NAMALWA (cell line): ENCODE measurements at regions not wholly inside any gene's neighbourhood (a gene's known extent, or its start where the extent isn't known, plus 50 kb on each side); places are given as distances from the start of the nearest gene placed in this dataset.

ENCODE experiments used
- DNase-seq: peaks from one replicate; pipeline ENCODE4 v3.0.0-alpha.2; 2015; ENCODE audit warnings: low spot score

DNA sequence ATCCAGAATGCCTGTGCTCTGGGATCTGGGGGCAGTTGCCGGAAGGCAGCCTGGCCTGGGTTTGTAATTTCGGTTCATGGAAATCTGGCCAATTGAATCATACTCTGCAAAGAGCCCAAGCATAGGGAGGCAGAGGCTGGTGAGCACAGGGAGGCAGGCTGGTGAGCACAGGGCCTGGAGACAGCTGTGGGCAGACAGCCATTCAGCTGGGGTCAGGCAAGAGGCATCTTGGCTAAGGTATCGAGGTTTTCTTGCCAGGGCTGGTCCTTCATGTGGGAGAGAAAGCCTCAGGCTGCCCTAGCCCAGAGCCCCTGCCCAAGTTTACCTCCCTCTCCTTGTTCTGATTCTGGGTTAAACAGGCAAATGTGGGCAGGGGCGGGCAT lies 63.7 kb upstream of the BAIAP2L1 start:
- no peak for DNase-seq

DNA sequence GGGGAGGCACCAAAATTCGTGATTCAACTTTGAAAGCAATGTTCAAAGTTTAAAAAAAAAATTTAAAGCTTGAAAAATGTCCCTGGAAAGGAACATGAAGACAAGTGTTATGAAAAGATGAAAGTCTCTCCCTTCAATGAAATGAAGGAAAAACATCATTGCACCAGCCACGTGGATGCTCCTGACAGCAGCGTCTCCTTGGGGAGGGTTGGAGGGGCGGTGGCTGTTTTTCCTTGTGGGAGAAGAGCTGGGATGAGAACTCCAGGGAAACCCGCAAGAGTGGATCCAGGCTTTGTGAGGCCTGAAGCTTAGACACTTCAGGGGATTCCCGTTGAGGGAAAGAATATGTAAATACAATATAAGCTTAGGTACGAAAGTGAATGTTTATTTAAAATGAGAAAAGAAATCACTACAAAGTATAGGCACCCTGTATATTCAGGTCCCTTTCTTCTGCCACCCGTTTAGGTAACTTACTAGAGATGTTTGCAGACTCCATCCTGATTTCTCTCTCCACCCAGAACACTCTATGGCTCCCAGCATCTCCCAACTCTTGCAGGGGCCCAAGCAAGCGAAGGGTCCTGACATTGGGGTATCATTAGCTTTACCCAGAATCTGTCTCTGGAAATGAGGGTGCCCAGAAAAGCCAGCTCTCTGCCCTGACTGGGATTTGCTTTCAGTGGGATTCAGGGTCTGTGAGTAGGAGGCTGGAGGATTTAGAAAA lies 63.1 kb upstream of the BAIAP2L1 start:
- no peak for DNase-seq

DNA sequence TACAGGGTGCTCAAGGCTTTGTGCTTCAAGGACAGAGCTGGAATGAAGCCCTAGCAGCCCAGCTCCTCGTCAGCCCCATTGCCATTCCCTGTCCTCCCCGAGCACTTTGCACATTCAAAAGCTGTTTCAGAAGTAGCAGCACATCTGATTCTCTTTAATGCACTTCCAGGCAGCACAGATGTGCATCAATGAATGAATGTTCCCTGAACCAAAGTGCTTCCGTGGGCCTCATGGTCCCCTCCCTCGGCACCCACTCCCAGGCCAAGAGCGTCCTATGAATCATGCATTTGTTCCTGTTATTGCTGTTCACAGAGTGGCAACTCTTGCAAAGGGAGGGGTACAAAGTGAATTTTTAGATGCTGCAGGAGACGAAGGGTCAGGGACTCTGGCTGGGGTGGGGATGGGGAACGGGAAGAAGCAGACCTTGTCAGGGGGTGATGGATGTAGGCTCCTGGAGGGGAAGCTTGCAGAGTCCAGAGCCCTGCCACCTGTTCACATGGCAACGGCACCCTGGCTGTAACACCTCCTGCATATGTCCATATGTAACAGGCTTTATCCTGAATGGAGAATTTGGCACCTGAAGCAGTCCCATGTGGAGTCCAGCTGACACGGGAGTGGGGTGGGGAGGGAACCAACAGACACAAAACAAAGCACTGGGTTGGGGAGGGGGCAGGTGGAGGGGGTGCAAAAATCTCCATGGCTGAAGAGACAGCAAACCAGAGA lies 62.2 kb upstream of the BAIAP2L1 start:
- DNase-seq, result no peak

DNA sequence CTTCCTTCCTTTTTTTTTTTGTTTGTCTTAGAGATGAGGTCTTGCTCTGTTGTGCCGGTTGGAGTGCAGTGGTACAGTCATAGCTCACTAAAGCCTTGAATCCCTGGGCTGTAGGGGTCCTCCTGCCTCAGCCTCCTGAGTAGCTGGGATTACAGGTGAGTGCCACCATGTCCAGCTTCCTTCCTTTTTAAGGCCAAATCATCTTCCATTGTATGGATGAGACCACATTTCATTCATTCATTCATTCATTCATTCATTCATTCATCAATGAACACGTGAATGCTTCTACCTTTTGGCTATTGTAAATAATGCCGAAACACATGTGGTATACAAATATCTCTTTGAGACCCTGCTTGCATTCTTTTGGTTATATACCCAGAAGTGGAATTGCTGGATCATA lies 60.0 kb upstream of the BAIAP2L1 start:
- DNase-seq, result no peak

DNA sequence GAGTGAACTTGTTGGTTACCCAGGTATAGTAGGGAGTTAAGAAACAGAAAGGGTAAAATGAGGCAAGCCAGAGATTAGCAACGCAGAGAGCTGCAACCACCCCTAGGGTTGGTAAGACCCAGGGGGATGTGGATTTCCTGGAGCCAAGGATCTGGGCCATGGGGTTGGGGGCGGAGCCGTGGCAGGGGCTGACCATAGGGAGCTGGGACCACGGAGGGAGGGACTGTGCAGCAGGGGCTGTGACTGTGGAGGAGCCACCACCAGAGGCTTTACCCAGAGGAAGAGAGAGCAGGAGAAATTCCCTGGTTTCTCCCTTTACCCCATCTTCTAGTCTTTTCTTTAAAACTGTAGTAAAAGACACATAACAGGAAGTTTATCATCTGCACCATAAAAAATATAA lies 58.6 kb upstream of the BAIAP2L1 start:
- DNase-seq, result no peak

DNA sequence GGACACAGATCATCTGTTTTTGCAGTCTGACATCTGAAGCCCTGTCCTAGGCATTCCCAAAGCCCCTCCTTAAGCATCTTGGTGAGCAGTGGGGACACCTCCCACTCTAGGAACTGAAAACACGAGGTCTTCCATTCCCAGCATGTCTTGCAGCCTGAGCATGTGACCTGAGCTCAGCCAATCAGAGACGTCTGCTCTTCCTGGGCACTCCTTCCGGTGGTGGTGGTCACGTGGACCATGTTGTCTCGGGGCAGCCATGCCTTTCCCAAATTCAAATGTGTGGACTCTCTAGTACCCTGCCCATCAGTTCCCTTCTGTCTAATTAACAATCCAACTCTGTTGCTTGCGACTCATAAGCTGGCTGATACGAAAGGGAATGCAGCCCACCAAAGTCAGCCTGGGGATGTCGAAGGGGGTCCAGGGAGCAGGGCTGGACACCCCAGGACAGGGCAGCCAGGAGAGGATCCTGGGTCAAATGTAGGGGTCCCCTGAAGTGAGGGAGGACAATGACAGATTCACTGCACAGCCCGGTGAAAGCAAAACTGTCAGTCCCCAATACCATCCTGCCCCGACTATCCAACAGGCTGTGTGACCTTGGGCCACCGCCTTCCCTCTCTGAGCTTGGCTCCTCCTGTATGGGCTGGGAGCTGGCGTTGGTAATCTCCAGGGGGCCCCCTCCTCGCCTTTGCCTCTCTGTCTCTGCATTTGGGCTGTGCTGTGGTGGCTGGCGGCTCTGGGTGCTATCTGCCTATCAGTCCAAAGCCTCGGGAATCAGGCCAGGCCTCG lies 57.4 kb upstream of the BAIAP2L1 start:
- DNase-seq, result no peak

DNA sequence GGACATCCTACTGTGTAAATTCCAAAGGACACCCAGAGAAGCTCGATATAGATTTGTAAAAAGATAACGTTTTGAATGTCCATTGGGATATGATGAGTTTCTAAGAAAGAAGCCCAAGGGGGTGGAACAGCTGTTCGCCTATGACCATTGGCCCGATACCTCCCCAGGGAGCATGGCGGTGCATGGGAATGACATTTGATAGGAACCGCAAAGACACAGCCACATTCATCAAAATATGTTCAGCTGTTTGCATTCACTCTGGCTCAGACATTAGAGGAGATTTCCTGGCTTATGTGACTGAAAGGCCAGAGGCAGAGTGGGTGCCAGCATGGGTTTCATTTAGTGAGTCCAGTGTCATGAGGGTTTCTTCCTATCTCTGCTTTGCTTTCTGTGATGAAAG lies 56.0 kb upstream of the BAIAP2L1 start:
- DNase-seq, result no peak

DNA sequence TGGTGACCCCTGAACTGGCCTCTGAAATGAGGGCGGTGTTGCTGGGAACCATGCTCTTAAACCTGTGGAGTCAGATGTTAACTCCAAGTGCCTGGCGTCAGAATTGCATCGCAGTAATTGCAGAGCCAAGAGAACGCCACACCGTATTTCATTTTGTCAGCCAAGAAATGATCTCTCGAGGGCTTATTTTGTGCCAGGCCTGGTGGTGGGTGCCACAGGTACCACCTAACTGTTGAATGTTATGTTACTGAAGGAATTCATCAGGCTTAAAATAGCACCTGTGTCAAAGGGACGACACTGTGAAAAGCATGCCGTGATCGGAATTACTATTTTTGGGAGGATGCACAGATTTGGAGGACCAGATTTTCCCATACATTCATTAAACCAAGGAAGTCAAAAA lies 51.9 kb upstream of the BAIAP2L1 start:
- DNase-seq, result no peak
